ENCODE measurements at regions not wholly inside any gene's neighbourhood (a gene's known extent, or its start where the extent isn't known, plus 50 kb on each side); places are given as distances from the start of the nearest gene placed in this dataset.

GRCh38 chr3:86239946-86240345 lies 751.0 kb downstream of the VGLL3 start:
- Histone ChIP-seq H3K27ac (no peak overlapping the region), H3K36me3 (ENCODE audit: low read depth) (no peaks in the 10 kb centered on the region), H3K9me2 (ENCODE audit: insufficient read depth) (no peaks in the 10 kb centered on the region), H3F3A (ENCODE audit: insufficient read depth, low read depth) (no peaks in the 10 kb centered on the region), H4K20me1 (ENCODE audit: insufficient read depth) (no peaks in the 10 kb centered on the region), H3K4me2 (no peak overlapping the region), H2AFZ (no peak overlapping the region), H3K27me3 (ENCODE audit: insufficient read depth, low read depth) (no peaks in the 10 kb centered on the region), H3K9me3 (ENCODE audit: insufficient read depth, low read depth) (no peaks in the 10 kb centered on the region), H3K4me3 (no peak overlapping the region), H3K4me1 (replicated peaks; ENCODE audit: insufficient read depth) (no peaks in the 10 kb centered on the region), H3K79me2 (ENCODE audit: low read depth) (no peaks in the 10 kb centered on the region)
- CTCF ChIA-PET, result no interaction called here
- intact Hi-C loops (cut with micrococcal nuclease; ENCODE audit: unreplicated experiment), result no loop called here
- no TSS peak for BruUV-seq (replicated peaks)
- DNase-seq, result no peak
- POLR2A ChIA-PET (ENCODE audit: unreplicated experiment), result no interaction called here
- no peak for TF ChIP-seq CTCF (conservative IDR thresholded peaks at IDR 0.05)
- TF ChIP-seq EZH2 (IDR thresholded peaks at IDR 0.05; ENCODE audit: low read depth), result no peak

GRCh38 chr3:86234506-86235254 lies 756.3 kb downstream of the VGLL3 start:
- Histone ChIP-seq H4K20me1 (ENCODE audit: insufficient read depth) (no peaks in the 10 kb centered on the region), H3K27ac (no peak overlapping the region), H3F3A (ENCODE audit: insufficient read depth, low read depth) (no peaks in the 10 kb centered on the region), H3K4me3 (no peak overlapping the region), H3K36me3 (ENCODE audit: low read depth) (no peaks in the 10 kb centered on the region), H3K4me2 (no peak overlapping the region), H3K9me2 (ENCODE audit: insufficient read depth) (no peaks in the 10 kb centered on the region), H3K4me1 (replicated peaks; ENCODE audit: insufficient read depth) (no peaks in the 10 kb centered on the region), H3K79me2 (ENCODE audit: low read depth) (no peaks in the 10 kb centered on the region), H3K9me3 (ENCODE audit: insufficient read depth, low read depth) (no peaks in the 10 kb centered on the region), H3K27me3 (ENCODE audit: insufficient read depth, low read depth) (no peaks in the 10 kb centered on the region), H2AFZ (no peak overlapping the region)
- intact Hi-C loops (cut with micrococcal nuclease; ENCODE audit: unreplicated experiment), result no loop called here
- ChIA-PET POLR2A (ENCODE audit: unreplicated experiment) (no interaction called here), CTCF (no interaction called here)
- no TSS peak for BruUV-seq (replicated peaks)
- no peak for DNase-seq
- TF ChIP-seq EZH2 (IDR thresholded peaks at IDR 0.05; ENCODE audit: low read depth) (no peak), CTCF (conservative IDR thresholded peaks at IDR 0.05) (no peak)

- Histone ChIP-seq H4K20me1 (ENCODE audit: insufficient read depth) (no peaks in the 10 kb centered on the region), H3K27ac (no peak overlapping the region), H3K4me3 (no peak overlapping the region), H3K9me2 (ENCODE audit: insufficient read depth) (no peaks in the 10 kb centered on the region), H3K27me3 (ENCODE audit: insufficient read depth, low read depth) (no peaks in the 10 kb centered on the region), H3K4me1 (replicated peaks; ENCODE audit: insufficient read depth) (no peaks in the 10 kb centered on the region), H3K4me2 (no peak overlapping the region), H3F3A (ENCODE audit: insufficient read depth, low read depth) (no peaks in the 10 kb centered on the region), H3K36me3 (ENCODE audit: low read depth) (no peaks in the 10 kb centered on the region), H3K9me3 (ENCODE audit: insufficient read depth, low read depth) (no peaks in the 10 kb centered on the region), H3K79me2 (ENCODE audit: low read depth) (no peaks in the 10 kb centered on the region), H2AFZ (no peak overlapping the region)
- TF ChIP-seq EZH2 (IDR thresholded peaks at IDR 0.05; ENCODE audit: low read depth), result no peak
- no peak for TF ChIP-seq CTCF (conservative IDR thresholded peaks at IDR 0.05)
- no peak for DNase-seq
- no TSS peak for BruUV-seq (replicated peaks)
- POLR2A ChIA-PET (ENCODE audit: unreplicated experiment), result no interaction called here
- CTCF ChIA-PET, result no interaction called here
- intact Hi-C loops (cut with micrococcal nuclease; ENCODE audit: unreplicated experiment), result no loop called here
Observed at GRCh38 chr3:86230762-86231161, 760.2 kb downstream of the VGLL3 start.
